ENCODE measurements at regions not wholly inside any gene's neighbourhood (a gene's known extent, or its start where the extent isn't known, plus 50 kb on each side); places are given as distances from the start of the nearest gene placed in this dataset.
"Not testable (repeated sequence)": the region's sequence is repeated elsewhere in the genome, so short reads cannot be mapped to it uniquely, and the experiment has no call there.

- not testable (repeated sequence) for H3K4me1 Mint-ChIP-seq; H3K36me3 Mint-ChIP-seq (ENCODE audit: low read depth); H3K27me3 Mint-ChIP-seq; DNase-seq; ATAC-seq; H3K9me3 ChIP-seq (ENCODE audit: control insufficient read depth, low read length, poor library complexity, severe bottlenecking); H3K4me3 Mint-ChIP-seq; H3K27ac Mint-ChIP-seq
Measured at GRCh38 chr18:44359741-44360140, 320.9 kb upstream of the SETBP1 start.

DNA sequence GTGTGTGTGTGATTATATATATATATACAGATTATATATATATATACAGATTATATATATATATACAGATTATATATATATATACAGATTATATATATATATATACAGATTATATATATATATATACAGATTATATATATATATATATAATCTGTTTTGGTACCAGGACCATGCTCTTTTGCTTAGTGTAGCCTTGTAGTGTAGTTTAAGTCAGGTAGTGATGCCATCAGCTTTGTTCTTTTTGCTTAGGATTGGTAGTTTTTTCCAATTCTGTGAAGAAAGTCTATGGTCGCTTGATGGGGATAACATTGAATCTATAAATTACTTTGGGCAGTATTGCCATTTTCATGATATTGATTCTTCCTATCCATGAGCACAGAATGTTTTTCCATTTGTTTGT, 318.5 kb upstream of the SETBP1 start:
- H3K27me3 Mint-ChIP-seq; H3K4me1 Mint-ChIP-seq; H3K27ac Mint-ChIP-seq; H3K4me3 Mint-ChIP-seq; H3K36me3 Mint-ChIP-seq (ENCODE audit: low read depth); DNase-seq; H3K9me3 ChIP-seq (ENCODE audit: control insufficient read depth, low read length, poor library complexity, severe bottlenecking); ATAC-seq: not testable (repeated sequence)

DNA sequence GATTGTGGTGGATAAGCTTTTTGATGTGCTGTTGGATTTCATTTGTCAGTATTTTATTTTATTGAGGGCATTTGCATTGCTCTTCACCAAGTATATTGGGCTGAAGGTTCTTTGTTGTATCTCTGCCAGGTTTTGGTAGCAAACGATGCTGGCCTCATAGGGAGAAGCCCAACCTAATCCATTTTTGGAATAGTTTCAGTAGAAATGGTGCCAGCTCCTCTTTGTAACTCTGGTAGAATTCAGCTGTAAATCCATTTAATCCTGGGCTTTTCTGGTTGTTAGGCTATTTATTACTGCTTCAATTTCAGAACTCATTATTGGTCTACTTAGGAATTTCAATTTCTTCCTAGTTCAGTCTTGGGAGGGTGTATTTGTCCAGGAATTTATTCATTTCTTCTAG, 309.8 kb upstream of the SETBP1 start:
- ATAC-seq (no peak), DNase-seq (no peak)
- Mint-ChIP-seq H3K4me1 (no peaks in the 10 kb centered on the region), H3K27me3 (no peaks in the 10 kb centered on the region), H3K27ac (no peak overlapping the region), H3K4me3 (no peak overlapping the region), H3K36me3 (ENCODE audit: low read depth) (no peaks in the 10 kb centered on the region)
- H3K9me3 ChIP-seq (ENCODE audit: control insufficient read depth, low read length, poor library complexity, severe bottlenecking): no peaks in the 10 kb centered on the region

GRCh38 chr18:44374966-44375365, 305.7 kb upstream of the SETBP1 start:
- DNase-seq (no peak), ATAC-seq (no peak)
- Mint-ChIP-seq H3K36me3 (ENCODE audit: low read depth) (no peaks in the 10 kb centered on the region), H3K27me3 (no peaks in the 10 kb centered on the region), H3K27ac (no peak overlapping the region), H3K4me1 (no peaks in the 10 kb centered on the region), H3K4me3 (no peak overlapping the region)
- no peaks in the 10 kb centered on the region for H3K9me3 ChIP-seq (ENCODE audit: control insufficient read depth, low read length, poor library complexity, severe bottlenecking)

- no peaks in the 10 kb centered on the region for H3K9me3 ChIP-seq (ENCODE audit: control insufficient read depth, low read length, poor library complexity, severe bottlenecking)
- no peak for ATAC-seq
- DNase-seq: no peak
- Mint-ChIP-seq H3K27me3 (no peaks in the 10 kb centered on the region), H3K36me3 (ENCODE audit: low read depth) (no peaks in the 10 kb centered on the region), H3K4me1 (no peaks in the 10 kb centered on the region), H3K4me3 (no peak overlapping the region), H3K27ac (no peak overlapping the region)
Measured at GRCh38 chr18:44386401-44386800, 294.3 kb upstream of the SETBP1 start.

DNA sequence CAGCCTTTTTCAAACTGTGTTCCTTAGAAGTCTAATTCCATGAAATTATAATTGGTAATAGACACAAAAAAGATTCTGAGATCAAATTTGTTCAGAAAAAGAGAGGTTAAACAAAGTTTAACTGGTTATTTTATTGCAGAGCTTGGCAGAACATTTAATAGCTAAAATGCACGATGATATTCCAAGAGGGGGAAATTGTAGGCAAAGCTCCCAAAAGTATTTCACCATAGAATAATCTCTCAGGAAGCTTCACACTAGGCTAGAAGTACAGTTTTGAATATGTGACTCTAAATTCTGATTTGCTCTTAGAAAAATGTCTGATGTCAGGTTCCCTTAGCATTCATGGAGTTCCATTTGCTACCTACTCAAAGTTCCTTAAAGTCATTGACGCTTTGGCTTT, 292.4 kb upstream of the SETBP1 start:
- H3K4me3 Mint-ChIP-seq: no peak overlapping the region
- no peak overlapping the region for H3K27ac Mint-ChIP-seq
- H3K9me3 ChIP-seq (ENCODE audit: control insufficient read depth, low read length, poor library complexity, severe bottlenecking): no peaks in the 10 kb centered on the region
- ATAC-seq (no peak), DNase-seq (no peak)
- no peaks in the 10 kb centered on the region for H3K4me1 Mint-ChIP-seq
- H3K36me3 Mint-ChIP-seq (ENCODE audit: low read depth): no peaks in the 10 kb centered on the region
- no peaks in the 10 kb centered on the region for H3K27me3 Mint-ChIP-seq

DNA sequence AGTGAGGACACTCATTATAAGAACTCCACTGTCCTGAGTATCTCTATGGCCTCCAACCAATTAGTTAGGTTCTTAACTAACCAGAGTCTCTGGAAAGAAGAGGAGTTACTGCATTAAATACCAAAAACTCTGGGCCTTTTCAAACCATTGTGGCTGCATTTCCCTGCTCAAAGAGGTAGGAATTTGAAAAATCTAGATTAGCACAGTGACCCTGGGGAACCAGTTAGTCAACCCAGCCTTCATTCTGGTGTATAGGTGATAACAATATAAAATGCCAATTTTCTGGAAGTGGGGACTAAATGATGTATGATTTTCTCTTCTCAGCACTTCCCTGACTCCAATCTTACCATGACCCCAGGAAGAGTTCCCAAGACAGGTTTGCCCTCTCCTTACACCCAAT, 287.8 kb upstream of the SETBP1 start:
- Mint-ChIP-seq H3K4me1 (no peaks in the 10 kb centered on the region), H3K36me3 (ENCODE audit: low read depth) (no peaks in the 10 kb centered on the region), H3K27me3 (no peaks in the 10 kb centered on the region), H3K27ac (no peak overlapping the region), H3K4me3 (no peak overlapping the region)
- ATAC-seq (no peak), DNase-seq (no peak)
- no peaks in the 10 kb centered on the region for H3K9me3 ChIP-seq (ENCODE audit: control insufficient read depth, low read length, poor library complexity, severe bottlenecking)

- no peak overlapping the region for H3K4me3 Mint-ChIP-seq
- no peak for DNase-seq
- no peak overlapping the region for H3K27ac Mint-ChIP-seq
- no peaks in the 10 kb centered on the region for H3K9me3 ChIP-seq (ENCODE audit: control insufficient read depth, low read length, poor library complexity, severe bottlenecking)
- H3K4me1 Mint-ChIP-seq: no peaks in the 10 kb centered on the region
- no peaks in the 10 kb centered on the region for H3K36me3 Mint-ChIP-seq (ENCODE audit: low read depth)
- no peaks in the 10 kb centered on the region for H3K27me3 Mint-ChIP-seq
- no peak for ATAC-seq
Measured at GRCh38 chr18:44393406-44393805, 287.3 kb upstream of the SETBP1 start.

GRCh38 chr18:44396550-44396949, 284.1 kb upstream of the SETBP1 start:
- no peaks in the 10 kb centered on the region for H3K9me3 ChIP-seq (ENCODE audit: control insufficient read depth, low read length, poor library complexity, severe bottlenecking)
- ATAC-seq (no peak), DNase-seq (no peak)
- no peak overlapping the region for H3K27ac Mint-ChIP-seq
- no peak overlapping the region for H3K4me3 Mint-ChIP-seq
- H3K36me3 Mint-ChIP-seq (ENCODE audit: low read depth): no peaks in the 10 kb centered on the region
- H3K4me1 Mint-ChIP-seq: no peaks in the 10 kb centered on the region
- no peaks in the 10 kb centered on the region for H3K27me3 Mint-ChIP-seq

DNA sequence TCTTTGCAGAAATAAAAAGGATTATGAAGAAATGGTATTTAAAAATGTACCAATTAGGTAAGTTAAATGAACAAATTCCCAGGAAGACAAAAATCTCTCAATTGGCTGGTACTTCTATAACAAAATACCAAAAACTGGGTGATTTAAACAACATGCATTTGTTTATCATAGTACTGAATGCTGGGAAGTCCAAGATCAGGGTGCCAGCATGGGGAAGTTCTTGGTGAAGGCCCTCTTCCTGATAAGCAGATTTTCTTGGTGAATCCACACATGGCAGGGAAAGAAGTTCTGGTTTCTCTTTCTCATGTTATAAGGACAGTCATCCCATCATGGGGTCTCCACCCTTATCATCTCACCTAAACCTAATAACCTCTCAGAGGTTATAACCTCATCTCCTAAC, 271.6 kb upstream of the SETBP1 start:
- Mint-ChIP-seq H3K27ac (no peak overlapping the region), H3K4me1 (no peaks in the 10 kb centered on the region), H3K27me3 (no peaks in the 10 kb centered on the region), H3K4me3 (no peak overlapping the region), H3K36me3 (ENCODE audit: low read depth) (no peaks in the 10 kb centered on the region)
- no peak for DNase-seq
- ATAC-seq: no peak
- H3K9me3 ChIP-seq (ENCODE audit: control insufficient read depth, low read length, poor library complexity, severe bottlenecking): no peaks in the 10 kb centered on the region

DNA sequence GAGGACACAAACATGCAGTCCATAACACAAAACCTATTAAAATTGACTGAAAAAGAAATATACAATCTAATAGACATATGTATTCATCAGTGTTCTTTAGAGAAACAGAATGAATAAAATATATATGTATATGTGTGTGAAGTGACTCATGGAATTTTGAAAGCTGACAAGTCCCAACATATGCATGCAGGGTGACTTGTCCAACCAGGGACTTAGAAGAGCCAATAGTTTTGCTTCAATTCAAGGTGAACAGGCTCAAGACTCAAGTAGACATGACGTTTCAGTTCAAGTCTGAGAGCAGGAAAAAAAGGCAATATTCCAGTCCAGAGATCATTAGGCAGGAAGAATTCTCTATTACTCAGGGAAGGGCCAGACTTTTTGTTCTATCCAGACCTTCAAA, 271.2 kb upstream of the SETBP1 start:
- Mint-ChIP-seq H3K27ac (no peak overlapping the region), H3K4me1 (no peaks in the 10 kb centered on the region), H3K27me3 (no peaks in the 10 kb centered on the region), H3K36me3 (ENCODE audit: low read depth) (no peaks in the 10 kb centered on the region), H3K4me3 (no peak overlapping the region)
- H3K9me3 ChIP-seq (ENCODE audit: control insufficient read depth, low read length, poor library complexity, severe bottlenecking): no peaks in the 10 kb centered on the region
- DNase-seq (no peak), ATAC-seq (no peak)

DNA sequence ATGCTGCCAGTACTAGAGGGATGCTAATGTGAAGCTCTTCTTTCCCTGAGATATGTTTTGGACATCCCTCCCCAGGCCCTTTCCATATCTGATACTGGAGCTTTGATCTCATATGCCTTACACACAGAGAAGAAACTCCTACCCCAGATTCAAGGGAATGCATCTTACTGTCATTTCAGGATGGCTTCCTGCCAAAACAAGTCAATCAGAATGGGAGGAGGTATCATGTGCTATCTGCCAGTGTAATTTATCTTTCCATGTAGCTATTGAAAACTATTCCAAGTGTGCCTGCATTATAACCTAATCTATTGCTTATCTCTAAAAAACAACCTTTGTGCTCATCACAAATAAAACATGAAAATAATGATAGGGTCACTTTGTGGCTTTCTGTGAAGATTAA, 269.9 kb upstream of the SETBP1 start:
- H3K9me3 ChIP-seq (ENCODE audit: control insufficient read depth, low read length, poor library complexity, severe bottlenecking): no peaks in the 10 kb centered on the region
- Mint-ChIP-seq H3K4me3 (no peak overlapping the region), H3K27ac (no peak overlapping the region), H3K27me3 (no peaks in the 10 kb centered on the region), H3K4me1 (no peaks in the 10 kb centered on the region), H3K36me3 (ENCODE audit: low read depth) (no peaks in the 10 kb centered on the region)
- ATAC-seq (no peak), DNase-seq (no peak)

- DNase-seq (no peak), ATAC-seq (no peak)
- H3K36me3 Mint-ChIP-seq (ENCODE audit: low read depth): no peaks in the 10 kb centered on the region
- no peaks in the 10 kb centered on the region for H3K9me3 ChIP-seq (ENCODE audit: control insufficient read depth, low read length, poor library complexity, severe bottlenecking)
- no peaks in the 10 kb centered on the region for H3K27me3 Mint-ChIP-seq
- H3K27ac Mint-ChIP-seq: no peak overlapping the region
- H3K4me1 Mint-ChIP-seq: no peaks in the 10 kb centered on the region
- no peak overlapping the region for H3K4me3 Mint-ChIP-seq
Measured at GRCh38 chr18:44411262-44411905, 269.3 kb upstream of the SETBP1 start.

GRCh38 chr18:44411976-44412375, 268.7 kb upstream of the SETBP1 start:
- no peak for ATAC-seq
- no peak overlapping the region for H3K27ac Mint-ChIP-seq
- no peaks in the 10 kb centered on the region for H3K27me3 Mint-ChIP-seq
- H3K4me1 Mint-ChIP-seq: no peaks in the 10 kb centered on the region
- H3K9me3 ChIP-seq (ENCODE audit: control insufficient read depth, low read length, poor library complexity, severe bottlenecking): no peaks in the 10 kb centered on the region
- H3K36me3 Mint-ChIP-seq (ENCODE audit: low read depth): no peaks in the 10 kb centered on the region
- H3K4me3 Mint-ChIP-seq: no peak overlapping the region
- no peak for DNase-seq

Measured in T-helper 17 cell (primary cell).